ENCODE measurements at regions not wholly inside any gene's neighbourhood (a gene's known extent, or its start where the extent isn't known, plus 50 kb on each side); places are given as distances from the start of the nearest gene placed in this dataset.
"Not testable (repeated sequence)": the region's sequence is repeated elsewhere in the genome, so short reads cannot be mapped to it uniquely, and the experiment has no call there.

DNA sequence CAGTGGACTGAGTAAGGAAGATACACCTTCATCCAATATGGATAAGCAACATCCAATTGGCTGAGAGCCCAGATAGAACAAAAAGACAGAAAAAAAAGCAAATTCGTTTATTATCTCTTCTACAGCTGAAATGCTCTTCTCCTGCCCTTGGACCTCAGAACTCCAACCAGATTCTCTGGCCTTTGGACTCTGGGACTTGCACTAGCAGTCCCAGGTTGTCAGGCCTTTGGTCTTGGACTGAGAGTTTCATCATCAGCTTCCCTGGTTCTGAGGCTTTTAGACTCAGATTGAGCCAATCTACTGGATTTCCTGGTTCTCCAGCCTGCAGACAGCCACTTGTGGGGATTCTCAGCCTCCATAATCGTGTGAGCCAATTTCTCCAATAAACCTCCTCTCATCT, 926.8 kb downstream of the PLA2G4A start:
- TF ChIP-seq FOSB (CRISPR knock-in tag; IDR thresholded peaks at IDR 0.05) (no peak), REST (IDR thresholded peaks at IDR 0.05) (no peak), RAD21 (conservative IDR thresholded peaks at IDR 0.05 in 1 of 2, IDR thresholded peaks at IDR 0.05 in 1 of 2) (no peak), TP53 (CRISPR knock-in tag; IDR thresholded peaks at IDR 0.05) (no peak), FOXS1 (CRISPR knock-in tag; IDR thresholded peaks at IDR 0.05) (no peak), ZNF302 (CRISPR knock-in tag; IDR thresholded peaks at IDR 0.05) (no peak), NR3C1 (IDR thresholded peaks at IDR 0.05) (no peak), HOXB13 (CRISPR knock-in tag; IDR thresholded peaks at IDR 0.05; ENCODE audit: low read depth) (no peak), NFE2L2 (conservative IDR thresholded peaks at IDR 0.05; ENCODE audit: low read length) (no peak), JUNB (IDR thresholded peaks at IDR 0.05) (no peak), HMGXB4 (CRISPR knock-in tag; IDR thresholded peaks at IDR 0.05; ENCODE audit: borderline replicate concordance) (no peak), CBX8 (IDR thresholded peaks at IDR 0.05) (no peak), EP300 (IDR thresholded peaks at IDR 0.05) (no peak), KDM5A (IDR thresholded peaks at IDR 0.05) (no peak), KDM1A (IDR thresholded peaks at IDR 0.05; ENCODE audit: low read depth) (no peak), RNF2 (IDR thresholded peaks at IDR 0.05; ENCODE audit: borderline replicate concordance, low read depth) (no peak), HOXB5 (CRISPR knock-in tag; IDR thresholded peaks at IDR 0.05) (no peak), RCOR1 (IDR thresholded peaks at IDR 0.05; ENCODE audit: low read depth, low read length) (no peak), HOXA7 (CRISPR knock-in tag; IDR thresholded peaks at IDR 0.05) (no peak), ZFP36 (IDR thresholded peaks at IDR 0.05; ENCODE audit: borderline replicate concordance, partially characterized antibody) (no peak)
- no peak for ATAC-seq
- H3K4me2 ChIP-seq: no peak overlapping the region
- 4% methylated on average over 2 of the region's 2 CpGs for WGBS (ENCODE audit: missing lambda C conversion rate)
- no peak for FAIRE-seq
- H3K4me1 ChIP-seq: no peaks in the 10 kb centered on the region
- POLR2A ChIA-PET: no interaction called here
- H3K27ac ChIP-seq: no peak overlapping the region
- DNase-seq (ENCODE audit: low read depth in 1 of 2, low spot score in 1 of 2): no peak
- CTCF ChIA-PET: no interaction called here
- H3K4me3 ChIP-seq: no peak overlapping the region
- no peaks in the 10 kb centered on the region for H3K9me3 ChIP-seq

- H3K9me3 ChIP-seq; CTCF ChIA-PET; DNase-seq (ENCODE audit: low read depth in 1 of 2, low spot score in 1 of 2); POLR2A ChIA-PET; ATAC-seq; H3K4me3 ChIP-seq; H3K27ac ChIP-seq; H3K4me2 ChIP-seq; FAIRE-seq; H3K4me1 ChIP-seq: not testable (repeated sequence)
- WGBS (ENCODE audit: missing lambda C conversion rate): 42% methylated on average over 1 of the region's 1 CpG
These were observed 927.9 kb downstream of the PLA2G4A start for GRCh38 chr1:187756684-187757083.

DNA sequence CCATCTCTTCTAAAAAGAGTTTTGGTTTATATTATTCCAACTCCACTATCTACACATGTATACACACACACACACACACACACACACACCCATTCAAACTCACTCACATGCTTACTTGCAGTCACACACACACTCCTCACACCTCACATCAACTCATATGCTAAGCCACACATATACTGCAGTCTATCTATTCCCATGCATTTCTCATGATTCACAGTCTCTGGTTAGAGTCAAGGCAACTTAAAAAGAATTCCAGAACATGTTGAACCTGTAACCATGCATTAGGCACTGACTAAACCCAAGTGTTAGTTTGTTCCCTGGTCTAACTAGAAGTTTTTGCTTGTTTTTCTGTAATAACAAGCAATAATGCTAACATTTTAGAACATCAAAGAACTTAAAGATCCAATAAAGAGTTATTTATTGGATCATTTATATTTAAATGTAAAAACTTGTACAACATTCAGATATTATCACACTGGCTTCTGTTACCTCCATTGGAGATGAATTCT, 931.1 kb downstream of the PLA2G4A start:
- ChIA-PET CTCF (no interaction called here), POLR2A (no interaction called here)
- TF ChIP-seq, protein P1, sequence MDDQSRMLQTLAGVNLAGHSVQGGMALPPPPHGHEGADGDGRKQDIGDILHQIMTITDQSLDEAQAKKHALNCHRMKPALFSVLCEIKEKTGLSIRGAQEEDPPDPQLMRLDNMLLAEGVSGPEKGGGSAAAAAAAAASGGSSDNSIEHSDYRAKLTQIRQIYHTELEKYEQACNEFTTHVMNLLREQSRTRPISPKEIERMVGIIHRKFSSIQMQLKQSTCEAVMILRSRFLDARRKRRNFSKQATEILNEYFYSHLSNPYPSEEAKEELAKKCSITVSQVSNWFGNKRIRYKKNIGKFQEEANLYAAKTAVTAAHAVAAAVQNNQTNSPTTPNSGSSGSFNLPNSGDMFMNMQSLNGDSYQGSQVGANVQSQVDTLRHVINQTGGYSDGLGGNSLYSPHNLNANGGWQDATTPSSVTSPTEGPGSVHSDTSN (IDR thresholded peaks at IDR 0.05): no peak
- TF ChIP-seq REST (IDR thresholded peaks at IDR 0.05) (no peak), SREBF2 (IDR thresholded peaks at IDR 0.05) (no peak), KDM1A (IDR thresholded peaks at IDR 0.05; ENCODE audit: low read depth) (no peak), ESRRA (IDR thresholded peaks at IDR 0.05; ENCODE audit: borderline replicate concordance, low read length) (no peak)
- Histone ChIP-seq H3K9me3 (no peaks in the 10 kb centered on the region), H3K4me1 (no peaks in the 10 kb centered on the region), H3K4me3 (no peak overlapping the region), H3K27ac (no peak overlapping the region), H3K4me2 (no peak overlapping the region)
- no peak for ATAC-seq
- DNase-seq (ENCODE audit: low read depth in 1 of 2, low spot score in 1 of 2): no peak
- no peak for FAIRE-seq

All from A549 (cell line).